ENCODE measurements at regions not wholly inside any gene's neighbourhood (a gene's known extent, or its start where the extent isn't known, plus 50 kb on each side); places are given as distances from the start of the nearest gene placed in this dataset.

DNA sequence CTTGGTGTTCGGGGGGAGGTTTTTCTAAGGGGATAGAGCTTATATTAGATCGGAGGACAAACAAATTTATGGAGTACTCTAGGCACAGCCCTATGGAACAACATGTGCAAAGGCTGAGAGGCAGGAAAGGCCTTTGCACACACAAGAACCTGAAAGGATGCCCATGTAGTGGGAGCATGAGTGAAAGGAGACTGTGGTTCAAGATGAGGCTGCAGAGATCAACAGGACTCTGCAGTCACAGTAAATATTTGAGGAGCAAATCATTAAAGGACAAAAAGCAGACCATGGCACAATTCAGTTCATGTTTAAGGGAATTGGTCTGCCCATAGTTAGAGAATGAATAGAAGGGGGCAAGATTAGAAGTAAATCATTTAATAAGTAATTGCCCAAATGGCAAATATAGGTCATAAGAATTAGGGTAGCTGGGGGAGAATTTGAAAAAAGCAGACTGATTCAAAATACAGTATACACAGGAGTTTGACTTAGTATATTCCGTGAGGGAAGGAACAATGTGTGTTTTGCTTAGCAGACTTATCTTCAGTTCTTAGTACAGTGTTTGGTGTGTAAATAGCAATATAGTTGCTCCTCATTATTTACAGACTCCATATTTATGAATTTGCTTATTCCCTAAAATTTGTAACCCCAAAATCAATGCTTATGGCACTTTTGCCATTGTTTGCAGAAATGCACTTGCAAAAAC, 268.1 kb downstream of the SEC16B start:
- Mint-ChIP-seq H3K4me3 (no peak overlapping the region), H3K4me1 (no peaks in the 10 kb centered on the region), H3K27me3 (ENCODE audit: low read depth) (no peaks in the 10 kb centered on the region), H3K36me3 (ENCODE audit: low read depth) (no peaks in the 10 kb centered on the region), H3K27ac (ENCODE audit: unreplicated experiment) (no peak overlapping the region), H3K9me3 (no peaks in the 10 kb centered on the region)
- TF ChIP-seq, protein P1, sequence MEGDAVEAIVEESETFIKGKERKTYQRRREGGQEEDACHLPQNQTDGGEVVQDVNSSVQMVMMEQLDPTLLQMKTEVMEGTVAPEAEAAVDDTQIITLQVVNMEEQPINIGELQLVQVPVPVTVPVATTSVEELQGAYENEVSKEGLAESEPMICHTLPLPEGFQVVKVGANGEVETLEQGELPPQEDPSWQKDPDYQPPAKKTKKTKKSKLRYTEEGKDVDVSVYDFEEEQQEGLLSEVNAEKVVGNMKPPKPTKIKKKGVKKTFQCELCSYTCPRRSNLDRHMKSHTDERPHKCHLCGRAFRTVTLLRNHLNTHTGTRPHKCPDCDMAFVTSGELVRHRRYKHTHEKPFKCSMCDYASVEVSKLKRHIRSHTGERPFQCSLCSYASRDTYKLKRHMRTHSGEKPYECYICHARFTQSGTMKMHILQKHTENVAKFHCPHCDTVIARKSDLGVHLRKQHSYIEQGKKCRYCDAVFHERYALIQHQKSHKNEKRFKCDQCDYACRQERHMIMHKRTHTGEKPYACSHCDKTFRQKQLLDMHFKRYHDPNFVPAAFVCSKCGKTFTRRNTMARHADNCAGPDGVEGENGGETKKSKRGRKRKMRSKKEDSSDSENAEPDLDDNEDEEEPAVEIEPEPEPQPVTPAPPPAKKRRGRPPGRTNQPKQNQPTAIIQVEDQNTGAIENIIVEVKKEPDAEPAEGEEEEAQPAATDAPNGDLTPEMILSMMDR (conservative IDR thresholded peaks at IDR 0.05), result no peak
- no peak for DNase-seq (ENCODE audit: low read depth, low spot score)

GRCh38 chr1:177700856-177701255, 269.0 kb downstream of the SEC16B start:
- no peaks in the 10 kb centered on the region for H3K36me3 Mint-ChIP-seq (ENCODE audit: low read depth)
- H3K27ac Mint-ChIP-seq (ENCODE audit: unreplicated experiment), result no peak overlapping the region

GRCh38 chr1:177690996-177691395, 278.9 kb downstream of the SEC16B start:
- Mint-ChIP-seq H3K4me3 (no peak overlapping the region), H3K27ac (ENCODE audit: unreplicated experiment) (no peak overlapping the region), H3K4me1 (no peaks in the 10 kb centered on the region), H3K9me3 (peaks cover 2% of the 10 kb centered on the region), H3K36me3 (ENCODE audit: low read depth) (no peaks in the 10 kb centered on the region), H3K27me3 (ENCODE audit: low read depth) (no peaks in the 10 kb centered on the region)
- DNase-seq (ENCODE audit: low read depth, low spot score), result no peak
- TF ChIP-seq, protein P1 (conservative IDR thresholded peaks at IDR 0.05), result no peak

More at GRCh38 chr1:177700856-177701255, 269.0 kb downstream of the SEC16B start:
- no peak for DNase-seq (ENCODE audit: low read depth, low spot score)
- Mint-ChIP-seq H3K9me3 (no peaks in the 10 kb centered on the region), H3K4me3 (no peak overlapping the region), H3K27me3 (ENCODE audit: low read depth) (no peaks in the 10 kb centered on the region), H3K4me1 (no peaks in the 10 kb centered on the region)
- TF ChIP-seq, protein P1 (conservative IDR thresholded peaks at IDR 0.05), result no peak

DNA sequence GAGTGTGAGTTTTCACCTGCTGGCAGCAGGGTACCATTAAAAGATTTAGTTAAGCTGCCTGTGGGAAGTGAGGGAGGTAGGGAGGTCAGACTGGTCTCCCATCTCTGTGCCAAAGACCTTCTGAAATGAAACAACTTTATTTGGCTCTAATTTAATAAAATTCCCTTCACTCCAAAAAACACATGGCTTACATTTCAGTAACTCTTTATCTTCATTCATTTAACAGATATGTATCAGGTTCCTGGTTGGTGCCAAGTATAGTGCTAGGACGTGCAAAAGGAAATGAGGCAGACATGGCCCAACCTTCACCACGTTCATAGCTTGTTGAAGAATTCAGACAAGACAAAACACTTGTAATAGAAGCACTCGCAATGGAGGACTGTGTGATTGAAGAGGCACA, 282.3 kb downstream of the SEC16B start:
- Mint-ChIP-seq H3K27ac (ENCODE audit: unreplicated experiment) (no peak overlapping the region), H3K36me3 (ENCODE audit: low read depth) (no peaks in the 10 kb centered on the region)
- TF ChIP-seq, protein P1 (conservative IDR thresholded peaks at IDR 0.05), result no peak

GRCh38 chr1:177686933-177687332, 282.9 kb downstream of the SEC16B start:
- Mint-ChIP-seq H3K36me3 (ENCODE audit: low read depth) (no peaks in the 10 kb centered on the region), H3K9me3 (no peaks in the 10 kb centered on the region), H3K27ac (ENCODE audit: unreplicated experiment) (no peak overlapping the region), H3K4me1 (no peaks in the 10 kb centered on the region), H3K4me3 (no peak overlapping the region), H3K27me3 (ENCODE audit: low read depth) (no peaks in the 10 kb centered on the region)
- TF ChIP-seq, protein P1 (conservative IDR thresholded peaks at IDR 0.05), result no peak
- no peak for DNase-seq (ENCODE audit: low read depth, low spot score)

More for the DNA sequence above, 282.3 kb downstream of the SEC16B start:
- Mint-ChIP-seq H3K9me3 (no peaks in the 10 kb centered on the region), H3K4me1 (no peaks in the 10 kb centered on the region), H3K27me3 (ENCODE audit: low read depth) (no peaks in the 10 kb centered on the region), H3K4me3 (no peak overlapping the region)
- DNase-seq (ENCODE audit: low read depth, low spot score), result no peak
